ENCODE measurements at regions not wholly inside any gene's neighbourhood (a gene's known extent, or its start where the extent isn't known, plus 50 kb on each side); places are given as distances from the start of the nearest gene placed in this dataset.

DNA sequence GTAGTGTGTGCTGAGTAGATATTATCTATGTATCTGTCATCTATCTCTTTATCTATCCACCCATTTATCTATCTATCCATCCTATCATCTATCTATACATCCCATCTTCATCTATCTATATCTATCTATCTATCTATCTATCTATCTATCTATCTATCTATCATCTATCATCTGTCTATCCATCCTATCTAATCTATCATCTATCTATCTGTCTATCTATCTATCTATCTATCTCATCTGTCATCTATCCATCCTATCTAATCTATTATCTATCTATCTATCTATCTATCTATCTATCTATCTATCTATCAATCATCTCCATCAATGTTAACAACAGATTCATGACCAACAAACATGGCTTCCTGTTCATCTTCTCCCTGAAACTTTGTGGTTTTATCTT, 90.5 kb upstream of the SLC24A3 start:
- TF ChIP-seq, protein P1, sequence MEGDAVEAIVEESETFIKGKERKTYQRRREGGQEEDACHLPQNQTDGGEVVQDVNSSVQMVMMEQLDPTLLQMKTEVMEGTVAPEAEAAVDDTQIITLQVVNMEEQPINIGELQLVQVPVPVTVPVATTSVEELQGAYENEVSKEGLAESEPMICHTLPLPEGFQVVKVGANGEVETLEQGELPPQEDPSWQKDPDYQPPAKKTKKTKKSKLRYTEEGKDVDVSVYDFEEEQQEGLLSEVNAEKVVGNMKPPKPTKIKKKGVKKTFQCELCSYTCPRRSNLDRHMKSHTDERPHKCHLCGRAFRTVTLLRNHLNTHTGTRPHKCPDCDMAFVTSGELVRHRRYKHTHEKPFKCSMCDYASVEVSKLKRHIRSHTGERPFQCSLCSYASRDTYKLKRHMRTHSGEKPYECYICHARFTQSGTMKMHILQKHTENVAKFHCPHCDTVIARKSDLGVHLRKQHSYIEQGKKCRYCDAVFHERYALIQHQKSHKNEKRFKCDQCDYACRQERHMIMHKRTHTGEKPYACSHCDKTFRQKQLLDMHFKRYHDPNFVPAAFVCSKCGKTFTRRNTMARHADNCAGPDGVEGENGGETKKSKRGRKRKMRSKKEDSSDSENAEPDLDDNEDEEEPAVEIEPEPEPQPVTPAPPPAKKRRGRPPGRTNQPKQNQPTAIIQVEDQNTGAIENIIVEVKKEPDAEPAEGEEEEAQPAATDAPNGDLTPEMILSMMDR (IDR thresholded peaks at IDR 0.05), result no peak
- no peak for TF ChIP-seq POLR2A (IDR thresholded peaks at IDR 0.05)

Measured in lower leg skin (tissue), 3 donors.